ENCODE measurements at regions not wholly inside any gene's neighbourhood (a gene's known extent, or its start where the extent isn't known, plus 50 kb on each side); places are given as distances from the start of the nearest gene placed in this dataset.

DNA sequence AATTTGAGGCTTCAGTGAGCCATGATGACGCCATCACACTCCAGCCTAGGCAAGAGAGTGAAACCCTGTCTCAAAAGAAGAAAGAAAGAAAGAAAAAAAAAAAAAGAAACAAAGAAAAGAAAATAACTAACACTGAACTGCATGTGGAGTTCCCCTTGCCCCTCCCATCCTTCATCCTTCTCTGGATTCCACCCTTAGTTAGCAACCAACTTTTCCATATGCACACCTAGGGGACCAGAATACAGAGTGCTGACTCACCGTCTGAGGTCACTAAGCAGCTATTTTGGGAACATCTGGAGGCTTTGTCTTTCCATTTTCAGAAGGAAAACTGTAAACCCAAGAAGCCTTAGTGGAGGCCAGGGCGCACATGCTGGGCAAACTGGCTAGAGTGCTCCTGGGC is 257.4 kb downstream of the MAFB start:
- no peak overlapping the region for H3K27ac ChIP-seq
- DNase-seq (ENCODE audit: low spot score): no peak
- no peak overlapping the region for H3K4me3 ChIP-seq
- no peak for TF ChIP-seq CTCF (IDR thresholded peaks at IDR 0.05)

DNA sequence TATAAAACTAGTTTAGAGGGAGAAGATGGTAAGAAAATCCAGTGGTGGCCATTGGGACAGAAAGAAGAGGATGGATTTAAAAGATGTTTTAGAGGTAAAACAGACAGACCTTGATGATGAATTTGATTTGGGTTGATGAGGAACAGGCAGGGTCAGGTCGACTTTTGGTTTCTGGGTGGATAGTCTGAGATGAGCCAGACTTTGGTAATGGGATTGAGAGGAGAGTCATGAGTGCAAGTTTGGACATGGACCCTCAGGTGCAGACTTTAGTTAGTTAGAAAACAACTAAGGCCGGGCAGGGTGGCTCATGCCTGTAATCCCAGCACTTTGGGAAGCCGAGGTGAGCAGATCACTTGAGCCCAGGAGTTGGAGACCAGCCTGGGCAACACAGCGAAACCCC is 257.9 kb downstream of the MAFB start:
- no peak for DNase-seq (ENCODE audit: low spot score)
- TF ChIP-seq CTCF (IDR thresholded peaks at IDR 0.05): no peak
- H3K4me3 ChIP-seq: no peak overlapping the region
- H3K27ac ChIP-seq: no peak overlapping the region

GRCh38 chr20:40427026-40427425 is 262.0 kb downstream of the MAFB start:
- Histone ChIP-seq H3K4me3 (no peak overlapping the region), H3K27ac (no peak overlapping the region)
- TF ChIP-seq CTCF (IDR thresholded peaks at IDR 0.05): no peak
- no peak for DNase-seq (ENCODE audit: low spot score)

- H3K27ac ChIP-seq: no peak overlapping the region
- no peak overlapping the region for H3K4me3 ChIP-seq
- TF ChIP-seq CTCF (IDR thresholded peaks at IDR 0.05): no peak
- no peak for DNase-seq (ENCODE audit: low spot score)
Observed at GRCh38 chr20:40424695-40425094, 264.3 kb downstream of the MAFB start.

DNA sequence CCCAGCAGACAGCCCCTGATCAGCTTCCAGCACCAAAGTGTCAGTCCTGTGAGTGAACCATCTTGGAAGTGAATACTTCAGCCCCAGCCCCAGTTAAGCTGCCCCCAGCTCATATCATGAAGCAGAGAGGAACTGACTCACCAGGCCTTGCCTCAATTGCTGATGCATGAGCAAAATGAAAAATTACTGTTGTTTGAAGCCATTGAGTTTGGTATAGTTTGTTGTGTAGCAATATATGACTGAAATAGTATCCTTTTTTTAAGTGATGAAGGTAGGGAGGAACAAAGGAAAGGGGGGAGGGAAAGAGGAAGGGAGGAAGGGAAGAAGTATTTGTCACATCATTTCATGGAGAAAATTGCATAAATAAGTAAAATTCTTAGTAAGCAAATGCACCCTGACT is 266.4 kb downstream of the MAFB start:
- DNase-seq (ENCODE audit: low spot score): no peak
- Histone ChIP-seq H3K27ac (no peak overlapping the region), H3K4me3 (no peak overlapping the region)
- no peak for TF ChIP-seq CTCF (IDR thresholded peaks at IDR 0.05)

GRCh38 chr20:40416274-40416673 is 272.8 kb downstream of the MAFB start:
- no peak for DNase-seq (ENCODE audit: low spot score)
- no peak for TF ChIP-seq CTCF (IDR thresholded peaks at IDR 0.05)
- H3K27ac ChIP-seq: no peak overlapping the region
- H3K4me3 ChIP-seq: no peak overlapping the region

- no peak overlapping the region for H3K4me3 ChIP-seq
- no peak for TF ChIP-seq CTCF (IDR thresholded peaks at IDR 0.05)
- H3K27ac ChIP-seq: no peak overlapping the region
- DNase-seq (ENCODE audit: low spot score): no peak
Observed at GRCh38 chr20:40414843-40415615, 274.0 kb downstream of the MAFB start.

All from coronary artery (tissue), 2 donors.